ENCODE measurements at regions not wholly inside any gene's neighbourhood (a gene's known extent, or its start where the extent isn't known, plus 50 kb on each side); places are given as distances from the start of the nearest gene placed in this dataset.
"Not testable (repeated sequence)": the region's sequence is repeated elsewhere in the genome, so short reads cannot be mapped to it uniquely, and the experiment has no call there.

DNA sequence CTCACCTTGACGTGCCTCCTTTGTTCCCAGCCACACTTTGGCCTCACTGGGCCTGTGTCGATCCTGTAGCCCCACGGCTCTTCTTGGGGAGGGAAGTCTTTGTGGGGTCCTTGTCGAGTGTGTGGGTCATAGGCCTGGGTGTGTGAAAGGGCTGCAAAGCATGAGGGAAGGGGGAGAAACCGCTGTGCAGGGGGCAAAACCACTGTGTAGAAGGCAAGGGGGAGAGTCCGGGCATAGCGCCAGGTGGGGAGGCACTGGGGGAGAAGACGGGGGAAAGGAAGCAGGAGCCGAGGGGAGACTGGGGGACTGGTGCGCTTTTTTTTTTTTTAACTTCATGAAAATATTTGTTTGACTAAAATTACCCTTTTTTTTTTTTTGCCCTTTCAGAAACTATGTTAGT is 65.1 kb upstream of the RASD2 start:
- no peak for DNase-seq

DNA sequence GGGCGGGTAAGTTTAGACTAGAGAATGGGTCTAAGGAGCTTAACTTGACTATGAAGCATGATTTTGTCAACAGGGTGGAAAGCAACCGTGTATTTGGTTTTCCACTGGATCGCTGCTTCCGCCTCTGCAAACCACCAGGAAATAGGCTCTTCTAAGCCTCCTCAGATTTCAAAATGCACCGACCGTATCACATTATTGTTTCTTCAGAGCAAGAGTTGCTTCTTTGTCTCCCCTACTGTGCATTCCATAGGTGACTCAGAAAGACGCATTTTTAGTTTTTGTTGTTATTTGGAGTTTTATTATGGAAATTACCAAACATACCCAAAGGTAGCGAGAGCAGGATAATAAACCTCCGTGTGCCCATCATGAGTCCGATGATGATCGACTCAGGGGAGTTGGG is 64.3 kb upstream of the RASD2 start:
- DNase-seq = no peak

DNA sequence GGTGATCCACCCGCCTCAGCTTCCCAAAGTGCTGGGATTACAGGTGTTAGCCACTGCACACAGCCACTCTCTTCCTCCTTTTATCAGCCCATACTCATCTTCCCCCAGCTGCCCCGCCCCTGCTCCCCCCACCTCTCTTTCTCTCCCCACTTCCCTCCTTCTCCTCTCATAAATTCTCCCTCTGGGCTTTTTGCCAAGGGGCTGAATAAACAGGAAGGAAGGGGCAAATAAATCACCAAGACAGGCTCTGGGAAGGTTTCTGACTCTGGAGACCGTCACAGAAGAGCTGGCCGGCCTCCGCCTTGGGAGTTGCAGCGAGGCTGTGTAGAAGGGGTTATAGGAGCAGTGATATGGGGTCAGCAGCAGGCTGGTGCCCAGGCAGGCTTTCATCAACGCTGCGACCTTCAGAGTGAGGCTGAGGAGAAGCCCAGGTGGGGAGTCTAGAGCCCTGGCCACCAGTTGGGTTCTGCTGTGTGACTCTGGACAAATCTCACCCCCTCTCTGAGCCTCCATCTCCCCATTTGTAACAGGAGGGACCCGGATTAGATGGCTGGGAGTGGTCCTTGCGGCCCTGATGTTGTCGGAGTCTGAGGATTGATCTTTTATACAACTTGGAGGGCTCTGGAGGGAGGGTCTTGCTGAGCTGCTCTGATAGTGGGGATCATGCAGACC is 62.6 kb upstream of the RASD2 start:
- DNase-seq = peak in 1 of 2 donors; percentile 15

DNA sequence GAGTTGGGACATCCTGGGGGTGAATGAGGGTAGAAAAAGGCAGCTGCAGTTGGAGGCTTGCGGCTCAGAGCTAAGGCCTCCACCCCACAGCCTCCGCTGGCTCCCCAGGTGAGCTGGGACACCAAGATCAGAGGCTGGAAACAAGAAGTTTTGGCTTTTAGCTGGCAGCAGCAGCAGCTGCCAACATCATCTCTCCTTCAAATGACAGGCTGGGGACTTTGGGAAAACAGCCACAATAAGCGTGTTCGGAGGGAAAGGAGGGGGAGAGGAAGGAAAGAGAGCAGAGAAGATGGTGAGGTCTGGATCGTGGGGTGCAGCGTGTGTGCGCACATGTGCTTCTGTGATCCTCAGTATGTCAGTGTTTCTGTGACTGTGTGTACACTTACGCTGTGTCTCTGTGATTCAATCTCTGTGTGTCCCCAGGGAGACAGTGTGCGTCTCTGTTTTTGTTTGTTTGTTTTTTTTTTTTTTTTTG is 62.0 kb upstream of the RASD2 start:
- DNase-seq = no peak

DNA sequence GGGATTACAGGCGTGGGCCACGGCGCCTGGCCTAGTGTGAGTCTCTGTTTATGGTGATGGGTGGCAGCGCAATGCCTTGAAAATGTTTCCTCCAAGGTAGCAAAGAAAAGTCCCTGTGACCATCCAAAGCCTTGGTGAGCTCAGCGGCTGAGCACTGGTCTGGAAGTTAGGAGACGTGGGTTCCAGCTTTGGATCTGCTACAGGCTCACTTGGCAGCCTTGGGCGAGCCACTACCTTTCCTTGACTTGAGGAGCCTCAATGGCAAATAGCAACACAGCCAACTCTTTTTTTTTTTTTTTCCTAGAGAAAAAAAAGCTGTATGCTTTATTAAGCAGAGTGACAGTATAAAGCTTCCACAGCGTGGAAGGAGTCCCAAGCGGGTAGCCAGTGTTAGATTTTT is 61.3 kb upstream of the RASD2 start:
- no peak for DNase-seq

DNA sequence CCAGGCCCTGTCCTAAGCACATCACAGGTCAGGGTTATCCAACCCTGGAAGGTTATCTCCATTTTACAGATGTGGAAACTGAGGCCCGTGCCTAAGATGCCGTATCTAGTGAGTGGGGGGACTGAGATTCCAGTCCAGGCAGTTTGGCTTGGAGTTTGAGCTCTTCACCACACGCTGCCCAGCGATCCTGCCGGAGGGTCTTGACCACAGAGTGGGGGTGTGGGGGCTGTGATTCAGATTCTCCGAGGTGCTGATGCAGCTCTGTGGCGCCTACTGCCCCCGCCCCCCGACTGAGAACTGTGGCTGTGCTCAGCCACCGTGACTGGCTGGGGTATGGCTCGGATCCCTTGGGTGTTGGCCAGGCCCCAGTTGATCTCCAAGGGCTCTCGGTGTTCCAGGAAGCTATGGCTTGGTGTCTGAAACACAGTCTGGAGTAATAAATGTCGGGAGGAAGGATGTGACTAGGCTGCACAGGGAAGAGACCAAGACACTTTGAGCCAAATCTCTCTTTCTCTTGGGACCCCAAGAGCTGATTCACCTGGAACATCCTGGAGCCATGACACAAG is 60.6 kb upstream of the RASD2 start:
- no peak for DNase-seq

DNA sequence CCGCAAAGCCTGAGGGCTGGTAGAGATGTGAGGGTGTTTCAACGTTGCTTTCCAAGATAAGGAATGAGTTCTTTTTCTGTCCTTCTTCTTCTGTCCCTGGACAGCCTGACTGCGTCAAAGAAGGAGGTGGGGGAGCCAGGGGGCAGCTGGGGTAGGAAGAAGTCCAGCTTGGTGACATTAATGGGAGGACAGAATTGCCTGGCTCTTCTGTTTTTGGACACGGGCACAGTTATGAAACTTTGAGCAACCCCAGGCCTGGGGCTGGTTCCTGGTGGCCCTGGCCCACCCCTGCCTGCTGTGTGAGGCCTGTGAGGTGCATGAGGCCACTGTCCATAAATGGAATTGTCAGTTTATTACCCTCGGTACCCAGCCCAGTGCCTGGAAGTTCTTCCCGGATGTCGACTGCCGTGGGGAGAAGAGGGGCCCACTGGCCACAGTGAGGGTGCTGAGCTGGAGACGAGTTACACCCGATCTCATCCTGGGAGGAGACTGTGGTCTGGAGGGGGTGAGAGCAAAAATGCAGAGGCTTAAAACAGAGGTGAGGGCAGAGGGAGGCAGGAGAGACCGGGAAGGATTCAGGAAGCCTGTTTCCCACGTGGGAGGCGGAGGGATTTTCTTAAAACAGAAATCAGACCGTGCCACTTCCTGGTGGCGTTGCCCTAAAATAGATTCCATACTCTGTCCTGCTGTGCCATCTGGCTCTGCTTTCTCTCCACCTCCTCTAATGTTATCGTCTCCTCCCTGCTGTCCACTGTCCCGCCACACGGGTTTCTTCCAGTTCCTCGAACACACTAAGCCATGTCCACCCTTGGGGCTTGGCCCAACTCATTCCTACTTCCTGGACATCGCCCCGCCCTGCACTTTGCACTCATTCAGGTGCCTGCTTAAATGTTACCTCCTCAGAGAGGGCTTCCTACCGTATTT is 59.7 kb upstream of the RASD2 start:
- no peak for DNase-seq

DNA sequence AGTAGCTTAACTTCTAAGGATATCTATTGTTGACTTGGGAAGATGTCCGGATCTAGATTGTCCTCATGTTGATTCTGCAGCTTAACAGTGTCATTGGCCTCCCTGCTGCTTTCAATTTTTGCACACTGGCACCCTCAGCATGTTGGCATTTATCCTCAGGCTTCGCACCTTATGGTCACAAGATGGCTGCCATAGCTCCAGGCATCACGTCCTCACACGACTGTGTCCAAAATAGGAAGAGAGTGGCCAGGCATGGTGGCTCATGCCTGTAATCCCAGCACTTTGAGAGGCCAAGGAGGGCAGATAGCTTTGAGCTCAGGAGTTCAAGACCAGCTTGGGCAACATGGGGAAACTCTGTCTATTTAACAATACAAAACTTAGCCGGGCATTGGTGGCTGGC is 58.3 kb upstream of the RASD2 start:
- DNase-seq = no peak

DNA sequence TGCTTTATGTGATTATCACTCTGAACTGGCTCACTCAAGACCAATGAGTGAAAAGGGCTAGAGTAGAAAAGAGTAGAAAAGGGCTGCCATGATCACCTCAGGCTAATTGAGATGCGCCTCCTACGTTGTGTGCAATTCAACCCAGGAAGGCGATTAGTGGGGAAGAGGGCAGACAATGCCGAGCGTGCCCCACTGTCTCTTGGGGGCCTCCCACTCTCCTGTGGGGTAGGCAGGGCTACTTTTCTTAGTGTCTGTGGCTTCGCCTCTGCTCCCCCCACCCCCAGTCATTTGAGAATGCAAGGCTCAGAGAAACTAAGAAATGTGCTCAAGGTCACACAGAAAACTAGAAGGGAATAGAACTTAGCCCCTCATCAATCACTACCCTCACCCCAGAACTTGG is 57.7 kb upstream of the RASD2 start:
- DNase-seq = no peak

DNA sequence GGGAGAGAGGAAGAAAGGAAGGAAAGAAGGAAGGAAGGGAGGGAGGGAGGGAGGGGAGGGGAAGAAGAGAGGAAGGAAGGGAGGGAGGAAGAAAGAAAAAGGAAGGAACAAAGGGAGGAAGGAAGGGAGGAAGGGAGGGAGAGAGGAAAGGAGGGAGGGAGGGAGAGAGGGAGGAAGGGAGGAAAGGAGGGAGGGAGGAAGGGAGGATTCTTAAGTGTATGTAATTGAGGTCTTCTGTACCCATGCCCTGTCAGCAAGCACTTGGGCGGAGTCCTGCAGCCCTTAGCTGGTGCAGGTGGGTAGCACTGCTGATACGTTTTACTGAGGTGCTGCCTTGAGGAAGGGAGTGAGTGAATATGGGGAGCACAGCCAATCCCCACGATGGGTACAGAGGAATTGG is 56.9 kb upstream of the RASD2 start:
- no peak for DNase-seq

DNA sequence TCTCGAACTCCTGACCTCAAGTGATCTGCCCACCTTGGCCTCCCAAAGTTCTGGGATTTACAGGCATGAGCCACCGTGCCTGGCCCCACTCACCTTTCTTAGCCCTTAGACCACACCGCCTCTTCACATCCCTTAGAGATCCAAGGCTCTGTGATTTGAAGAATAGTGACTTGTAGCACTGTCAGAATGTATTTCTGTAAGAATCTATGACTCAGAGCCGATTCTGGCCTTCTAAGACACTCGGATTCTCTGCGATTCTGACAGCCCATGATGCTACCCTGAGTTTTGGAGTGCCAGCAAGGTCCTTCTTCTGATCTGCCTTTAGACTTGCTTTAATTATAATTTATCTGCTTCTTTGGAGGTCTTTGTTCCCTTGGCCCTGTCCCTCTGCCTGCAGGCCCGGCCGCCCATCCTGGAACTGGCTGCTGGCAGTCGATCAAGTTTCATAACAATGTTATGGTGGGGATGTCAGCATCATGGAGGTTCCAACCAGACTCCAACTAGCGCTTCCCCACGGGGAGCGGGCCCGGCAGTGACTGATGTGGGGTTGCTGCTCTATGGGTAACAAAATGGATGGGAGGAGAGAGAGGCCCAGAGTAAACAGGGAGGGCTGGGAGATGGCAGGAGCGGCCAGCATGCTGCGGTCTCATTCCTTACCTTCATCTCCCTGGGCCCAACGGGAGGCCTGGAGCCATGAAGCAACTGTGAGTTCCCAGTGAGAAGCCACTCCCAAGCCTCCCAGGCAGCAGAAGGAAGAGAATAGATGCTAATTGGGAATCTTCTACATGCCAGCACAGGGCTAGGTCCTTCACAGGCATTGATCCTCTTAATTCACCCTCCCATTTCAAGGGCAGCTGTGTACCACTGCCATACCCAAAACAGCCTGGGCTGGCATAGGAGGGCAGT is 55.7 kb upstream of the RASD2 start:
- DNase-seq = no peak

DNA sequence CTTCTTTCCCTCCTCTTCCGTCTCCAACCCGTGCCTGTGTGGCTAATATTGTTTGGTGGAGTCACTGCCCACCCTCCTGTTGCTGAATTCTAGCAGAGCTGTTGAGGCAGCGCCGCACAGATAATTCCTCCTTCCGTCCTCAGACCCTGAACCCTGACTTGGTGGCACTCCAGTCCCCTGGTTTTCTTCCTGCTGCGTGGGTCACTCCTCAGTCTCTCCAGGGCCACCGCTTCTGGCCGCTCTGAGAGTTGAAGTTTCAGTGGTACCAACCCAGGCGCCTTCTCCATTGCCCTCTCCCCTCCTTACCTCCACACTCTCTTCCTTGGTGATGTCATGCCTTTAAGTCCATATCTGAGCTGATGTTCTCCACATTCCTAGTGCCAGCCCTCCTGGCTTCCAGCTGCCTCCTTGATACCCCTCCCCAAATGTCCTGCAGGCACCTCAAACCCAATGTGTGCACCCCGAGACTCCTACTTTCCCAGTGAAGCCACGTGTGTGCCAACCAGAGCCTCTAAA is 54.5 kb upstream of the RASD2 start:
- no peak for DNase-seq

DNA sequence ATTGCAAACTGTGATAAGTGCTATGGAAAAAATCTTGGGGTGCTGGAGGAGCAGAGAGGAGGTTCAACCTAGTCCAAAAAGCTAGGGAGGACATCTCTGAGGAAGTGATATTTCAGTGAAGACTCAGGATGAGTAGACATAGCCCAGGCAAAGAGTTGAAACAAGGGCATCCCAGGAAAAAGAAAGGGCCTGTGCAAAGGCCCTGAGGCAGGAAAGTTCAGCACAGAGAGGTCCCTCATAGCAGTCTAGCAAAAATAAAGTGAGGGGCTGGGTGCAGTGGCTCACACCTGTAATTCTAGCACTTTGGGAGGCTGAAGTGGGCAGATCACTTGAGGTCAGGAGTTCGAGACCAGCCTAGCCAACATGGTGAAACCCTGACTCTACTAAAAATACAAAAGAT is 53.0 kb upstream of the RASD2 start:
- not testable (repeated sequence) for DNase-seq

DNA sequence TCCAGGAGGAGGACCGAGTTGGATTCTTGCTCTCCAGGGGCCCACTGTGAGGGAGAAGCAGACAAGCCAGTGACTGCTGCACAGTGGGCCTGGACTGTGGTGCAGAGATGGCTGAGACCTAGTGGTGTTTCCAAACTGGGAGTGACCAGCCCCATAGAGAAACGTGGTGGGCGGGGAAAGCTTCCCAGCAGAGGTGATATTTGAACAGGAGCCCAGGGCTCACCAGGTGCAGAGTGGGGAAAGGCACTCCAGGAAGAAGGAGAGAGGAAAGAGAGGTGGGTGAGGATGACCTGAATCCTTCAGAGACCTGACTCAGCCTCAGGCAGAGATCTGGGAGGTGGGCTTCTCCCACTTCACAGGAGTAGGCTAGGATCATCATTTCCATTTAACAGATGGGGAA is 52.1 kb upstream of the RASD2 start:
- no peak for DNase-seq

DNA sequence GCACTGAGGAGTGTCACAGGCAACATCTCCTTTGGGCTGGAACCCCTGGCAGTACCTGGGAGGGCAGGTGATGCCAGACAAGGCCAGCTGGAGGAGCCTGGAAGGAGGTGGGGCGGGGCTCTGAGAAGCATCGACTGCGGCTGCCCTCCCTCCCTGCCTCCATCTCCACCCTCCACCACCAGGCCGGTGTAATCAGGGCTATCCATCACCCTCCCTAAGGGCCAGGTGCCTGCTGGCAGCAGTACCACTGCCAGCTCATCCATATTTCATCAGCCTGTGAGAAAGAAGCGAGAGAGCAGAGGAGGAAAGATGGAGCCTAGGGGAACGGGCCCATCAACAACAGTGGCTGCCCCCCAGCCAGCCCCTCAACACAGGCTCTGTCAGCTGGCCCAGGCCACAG is 51.4 kb upstream of the RASD2 start:
- DNase-seq = no peak

All from CD4-positive, alpha-beta T cell treated with Interferon alpha-2 for 1 hour (primary cell).